NCI-H226 (cell line): ENCODE measurements at regions not wholly inside any gene's neighbourhood (a gene's known extent, or its start where the extent isn't known, plus 50 kb on each side); places are given as distances from the start of the nearest gene placed in this dataset.

Experiments used
- DNase-seq: peaks from one replicate; pipeline ENCODE4 v3.0.0-alpha.2; 2015

DNA sequence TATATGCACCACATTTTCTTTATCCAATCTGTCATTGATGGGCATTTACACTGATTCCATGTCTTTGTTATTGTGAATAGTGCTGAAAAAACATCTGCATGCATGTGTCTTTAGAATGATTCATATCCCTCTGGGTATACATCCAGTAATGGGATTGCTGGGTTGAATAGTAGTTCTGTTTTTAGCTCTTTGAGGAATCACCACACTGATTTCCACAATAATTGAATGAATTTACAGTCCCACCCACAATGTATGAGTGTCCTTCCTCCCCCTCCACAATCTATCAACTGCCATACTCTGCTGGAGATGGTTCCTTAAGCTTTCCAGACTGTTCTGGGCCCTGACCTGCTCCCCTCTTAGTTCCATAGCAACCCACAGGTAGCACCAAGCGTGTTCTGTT, 667.0 kb downstream of the LIG4 start:
- DNase-seq, result no peak

DNA sequence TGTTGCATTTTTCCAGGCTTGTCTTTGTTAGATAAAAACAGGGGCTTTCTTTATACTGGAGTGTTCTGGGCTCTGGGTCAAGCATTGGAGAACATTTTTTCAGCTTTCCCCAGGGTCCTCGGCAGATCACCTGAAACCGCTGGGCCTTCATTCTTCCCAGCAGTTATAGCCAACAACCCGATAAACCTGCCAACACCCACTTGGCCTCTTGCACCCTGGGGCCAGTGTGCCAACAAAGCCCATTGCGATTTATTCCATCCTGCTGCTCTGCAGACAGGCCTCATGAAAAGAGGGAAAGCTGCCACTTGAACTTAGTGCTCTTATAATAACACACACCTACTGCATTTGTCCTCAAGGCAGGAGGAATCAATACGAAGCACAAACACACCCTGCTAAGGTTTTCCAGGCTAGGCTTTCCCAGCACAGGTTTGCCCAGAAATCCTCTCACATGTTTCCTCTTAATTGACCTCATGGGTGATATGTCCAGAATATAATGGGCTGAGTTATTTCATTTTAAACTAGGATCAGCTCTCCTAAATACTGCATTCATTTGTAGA, 669.3 kb downstream of the LIG4 start:
- DNase-seq, result no peak

GRCh38 chr13:107534548-107534947, 680.8 kb downstream of the LIG4 start:
- DNase-seq, result no peak

DNA sequence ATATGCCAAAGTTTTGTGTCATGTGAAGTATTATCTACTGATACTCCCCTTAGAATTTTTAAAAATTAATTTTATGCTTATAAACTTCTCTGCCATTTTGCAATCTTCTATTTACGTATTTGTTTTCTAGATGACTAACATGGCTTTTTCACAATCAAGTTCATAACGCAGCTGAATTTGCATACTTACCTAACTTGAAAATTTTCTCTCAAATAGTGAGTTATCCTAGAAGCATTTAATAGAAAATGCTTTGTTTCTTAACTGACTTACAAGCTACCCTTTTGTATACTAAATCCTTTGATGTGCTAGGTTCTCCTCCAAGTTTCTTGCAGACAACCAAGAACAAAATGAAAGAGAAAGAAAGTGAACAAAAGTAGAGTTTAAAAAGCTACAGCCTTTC, 683.5 kb downstream of the LIG4 start:
- no peak for DNase-seq

DNA sequence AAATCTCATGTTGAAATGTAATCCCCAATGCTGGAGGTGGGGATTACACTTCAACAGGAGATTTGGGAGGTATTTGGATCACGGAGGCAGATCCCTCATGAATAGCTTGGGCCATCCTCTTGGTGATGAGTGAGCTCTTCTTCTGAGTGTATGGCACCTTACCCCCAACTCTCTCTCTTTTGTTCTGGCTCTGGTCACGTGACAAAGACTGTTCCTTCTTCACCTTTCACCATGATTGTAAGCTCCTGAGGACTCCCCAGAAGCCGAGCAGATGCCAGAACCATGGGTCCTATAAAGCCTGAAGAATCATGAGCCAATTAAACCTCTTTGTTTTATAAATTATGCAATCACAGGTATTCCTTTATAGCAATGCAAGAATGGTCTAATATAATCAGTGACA, 684.2 kb downstream of the LIG4 start:
- no peak for DNase-seq

DNA sequence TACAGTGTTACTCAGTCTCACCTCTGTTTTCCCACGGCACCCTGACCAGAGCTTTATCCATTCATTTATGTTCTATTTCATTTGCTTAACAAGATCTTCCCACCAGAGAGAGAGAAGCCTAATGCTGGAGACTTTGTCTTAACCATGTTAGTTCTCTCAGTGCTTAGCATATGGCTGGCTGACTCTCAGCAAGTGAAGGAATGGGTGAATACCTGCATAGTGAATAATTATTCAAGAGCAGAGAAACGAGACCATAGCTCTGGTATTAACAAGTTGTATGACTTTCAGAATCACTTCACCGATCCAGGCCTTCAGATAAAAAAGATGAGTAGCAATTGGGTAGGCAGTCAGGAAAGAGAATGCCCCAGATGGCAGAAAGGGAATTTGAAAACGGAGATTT, 686.3 kb downstream of the LIG4 start:
- no peak for DNase-seq

- peak; percentile 47 for DNase-seq
Measured at GRCh38 chr13:107518780-107519179, 696.6 kb downstream of the LIG4 start.

- peak; percentile 9 for DNase-seq
Measured at GRCh38 chr13:107518292-107518691, 697.0 kb downstream of the LIG4 start.

DNA sequence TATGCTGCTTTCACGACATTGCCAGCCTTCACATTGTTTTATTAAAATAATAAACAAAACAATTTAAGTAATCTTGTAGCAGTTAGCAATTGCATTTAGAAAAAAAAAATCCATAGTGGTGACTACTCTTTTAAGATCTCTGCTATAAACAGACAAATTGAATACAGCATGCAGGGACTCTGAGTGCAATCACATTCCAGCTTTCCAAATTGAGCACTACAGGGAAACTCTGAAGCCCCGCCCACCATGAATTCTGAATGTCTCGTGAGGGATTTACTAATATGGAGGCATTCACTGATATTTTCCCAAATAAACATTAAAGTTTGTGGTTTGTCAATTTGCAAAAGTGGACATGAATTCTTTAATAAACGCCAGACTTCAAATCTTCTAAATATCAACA, 698.8 kb downstream of the LIG4 start:
- no peak for DNase-seq

DNA sequence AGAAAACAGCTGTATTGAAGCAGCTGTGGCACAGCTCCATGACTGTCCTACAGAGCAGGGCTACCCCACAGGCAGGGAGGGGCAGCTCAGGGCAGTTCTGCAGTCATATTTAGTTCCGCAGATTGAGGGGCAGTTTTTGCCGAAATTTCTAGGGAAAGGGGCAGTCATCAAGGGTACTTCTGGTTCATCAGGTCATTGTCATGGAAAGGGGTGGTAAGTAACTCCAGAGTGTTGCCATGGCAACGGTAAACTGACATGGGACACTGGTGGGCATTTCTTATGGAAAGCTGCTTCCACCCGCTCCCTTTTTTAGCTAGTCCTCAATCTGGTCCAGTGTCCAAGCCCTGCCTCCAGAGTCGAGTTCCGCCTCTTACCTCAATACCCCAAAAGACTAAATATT, 702.8 kb downstream of the LIG4 start:
- no peak for DNase-seq

GRCh38 chr13:107497661-107498060, 717.7 kb downstream of the LIG4 start:
- DNase-seq, result no peak

- no peak for DNase-seq
Measured at GRCh38 chr13:107493266-107493665, 722.1 kb downstream of the LIG4 start.

DNA sequence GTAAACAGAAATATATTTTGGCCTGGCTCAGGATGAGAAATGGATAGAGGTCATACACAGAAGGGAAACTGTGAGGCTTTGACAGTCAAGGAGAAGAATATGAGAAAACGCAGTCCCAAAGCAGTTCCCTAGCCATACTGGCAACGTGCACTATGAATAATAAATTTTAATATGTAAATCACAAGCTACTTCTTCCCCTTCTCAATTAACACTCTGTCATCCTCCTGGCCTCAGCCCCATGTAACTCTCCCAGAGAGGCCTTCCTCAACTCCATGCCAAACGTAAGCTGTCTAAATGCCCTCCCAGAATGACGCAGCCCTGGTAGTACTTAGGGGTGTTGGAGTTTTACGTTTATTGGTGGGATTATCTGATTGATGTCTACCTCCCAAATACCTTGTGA, 732.6 kb downstream of the LIG4 start:
- DNase-seq, result no peak

DNA sequence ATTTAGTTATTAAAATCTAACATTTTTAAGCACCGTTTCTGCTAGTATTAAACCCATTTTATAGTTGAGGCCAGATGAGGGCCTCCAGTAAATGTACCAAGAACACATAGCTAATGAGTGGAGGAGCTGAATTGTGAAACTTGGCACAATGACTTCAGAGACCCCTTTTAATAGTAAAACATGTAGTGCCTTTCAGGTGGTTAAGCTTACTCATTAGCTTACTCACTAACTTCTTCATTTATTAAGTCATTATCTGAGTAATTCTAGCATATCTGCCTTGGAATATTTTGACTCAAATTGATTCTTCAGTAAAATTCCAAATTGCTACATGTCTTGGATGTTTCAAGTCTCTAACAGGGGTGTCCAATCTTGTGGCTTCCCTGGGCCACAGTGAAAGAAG, 735.2 kb downstream of the LIG4 start:
- no peak for DNase-seq

- DNase-seq, result no peak
Measured at GRCh38 chr13:107477772-107478379, 737.5 kb downstream of the LIG4 start.

DNA sequence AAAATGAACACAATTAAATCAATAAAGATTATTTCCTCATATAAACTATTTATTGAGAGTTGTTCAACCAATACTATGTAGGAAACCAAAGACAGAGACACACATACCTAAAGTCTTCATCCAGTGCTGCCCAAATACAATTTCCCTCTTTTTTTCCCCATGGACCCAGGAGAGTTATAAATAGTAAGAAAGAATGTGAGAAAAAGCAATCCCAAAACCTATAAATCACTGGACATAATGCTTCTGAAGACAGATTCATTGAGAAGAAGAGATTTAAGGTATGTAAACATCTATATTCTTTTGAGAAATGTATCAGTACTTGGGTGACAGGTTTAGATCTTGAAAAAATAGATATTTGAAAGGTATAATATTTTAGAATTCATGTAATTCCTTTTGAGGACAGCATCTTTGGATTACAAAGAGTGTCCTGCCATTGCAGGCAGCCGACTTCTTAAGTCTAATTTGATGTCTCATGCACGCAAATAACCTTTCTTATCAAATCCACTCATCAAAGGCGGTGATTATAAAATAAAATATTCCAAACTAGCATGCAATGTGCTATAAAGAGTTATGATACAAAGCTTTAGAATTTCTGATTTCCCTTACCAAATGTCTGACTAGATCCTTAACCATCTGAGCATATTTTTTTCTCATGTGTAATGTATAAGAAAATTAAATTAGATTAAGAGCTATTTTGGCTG, 739.4 kb downstream of the LIG4 start:
- peak; percentile 19 for DNase-seq

DNA sequence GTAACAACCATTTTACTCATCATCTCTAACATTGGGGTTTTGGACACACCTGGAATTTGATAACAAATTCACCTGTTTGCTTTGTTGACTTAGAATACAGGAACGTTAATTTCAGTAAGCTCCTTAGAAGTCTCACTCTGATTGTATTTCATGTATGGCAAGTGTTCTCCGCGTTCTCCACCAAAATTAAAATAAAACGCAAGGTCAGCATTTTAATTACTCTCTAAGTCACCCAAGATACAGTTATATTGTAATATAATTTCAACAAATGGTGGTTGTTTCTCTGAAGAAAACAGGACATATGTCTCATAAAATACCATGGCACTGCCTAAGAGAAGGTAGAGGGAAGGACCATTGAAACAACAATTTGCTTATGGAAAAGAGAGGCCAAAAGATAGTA, 742.1 kb downstream of the LIG4 start:
- no peak for DNase-seq

DNA sequence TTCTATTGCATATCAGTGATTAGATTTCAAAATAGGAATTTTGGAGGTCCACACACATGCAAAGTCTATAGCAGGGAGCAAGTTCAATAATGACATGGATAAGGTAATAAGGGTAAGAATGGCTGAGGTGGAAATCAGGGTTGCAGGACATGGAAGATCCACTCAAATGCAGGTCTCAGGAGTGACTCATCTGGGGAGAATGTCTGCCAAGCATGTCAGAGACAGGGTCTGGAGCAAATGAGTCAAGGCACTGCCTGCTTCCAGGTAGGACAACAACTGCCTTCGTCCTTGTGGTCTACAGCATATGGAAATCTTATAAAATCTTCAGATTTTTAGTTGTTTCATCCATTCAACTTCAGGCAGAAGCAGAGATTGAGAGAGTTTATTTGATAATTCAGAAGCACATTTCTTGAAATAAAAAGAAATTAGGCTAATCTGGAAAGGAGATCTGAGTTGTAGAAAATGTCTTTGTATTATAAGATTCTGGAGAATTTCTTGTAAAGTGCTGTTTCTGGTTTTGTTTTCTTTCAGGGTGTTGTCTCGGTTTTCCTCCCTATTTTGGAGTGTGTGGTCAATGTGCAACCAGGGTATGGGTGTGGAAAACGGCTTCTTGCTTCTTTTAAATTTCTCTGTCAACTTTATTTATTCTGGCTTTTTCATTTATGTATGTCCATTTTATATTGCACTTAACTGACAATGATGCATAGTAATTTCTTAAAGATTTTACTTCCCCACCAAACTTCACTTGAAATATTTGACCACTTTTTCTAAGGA, 748.8 kb downstream of the LIG4 start:
- peak; percentile 88 for DNase-seq

GRCh38 chr13:107462501-107462900, 752.8 kb downstream of the LIG4 start:
- peak; percentile 16 for DNase-seq

DNA sequence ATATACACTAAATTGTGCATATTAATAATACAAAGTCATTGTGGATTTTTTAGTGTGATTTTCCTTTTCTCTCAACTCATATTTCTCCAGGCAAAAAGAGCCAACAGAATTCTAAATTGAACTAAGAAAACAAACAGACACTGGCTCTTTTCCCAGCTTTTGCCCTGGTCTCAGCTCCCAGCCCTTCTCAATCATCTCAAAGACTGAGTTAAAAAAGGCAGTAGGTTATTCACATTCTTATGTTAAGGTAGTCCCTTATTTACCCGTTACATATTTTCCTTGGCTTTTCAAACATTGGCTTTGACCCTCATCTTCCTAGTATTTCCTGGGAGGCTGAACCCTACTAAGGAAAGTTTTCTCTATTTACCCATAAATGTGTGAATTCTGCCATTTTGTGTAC, 753.6 kb downstream of the LIG4 start:
- DNase-seq, result peak; percentile 31

DNA sequence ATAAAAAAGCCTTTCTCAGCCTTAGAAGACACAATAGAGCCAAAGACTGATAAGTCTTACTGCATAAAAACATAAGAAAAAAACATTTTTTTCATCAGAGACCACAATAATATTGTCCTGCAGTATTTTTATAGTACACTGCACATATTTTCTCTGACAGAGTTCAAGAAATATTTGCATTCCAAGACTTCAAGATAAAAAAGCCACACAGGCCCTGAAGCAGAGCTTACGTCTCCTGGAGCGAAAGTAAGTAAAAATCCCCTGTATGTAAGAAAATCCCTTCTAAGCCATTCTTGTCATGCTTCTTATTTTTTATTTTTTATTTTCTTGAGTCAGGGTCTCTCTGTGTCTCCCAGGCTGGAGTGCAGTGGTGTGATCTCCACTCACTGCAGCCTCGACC, 755.9 kb downstream of the LIG4 start:
- DNase-seq, result peak; percentile 82

- DNase-seq, result no peak
Measured at GRCh38 chr13:107458269-107458668, 757.1 kb downstream of the LIG4 start.

DNA sequence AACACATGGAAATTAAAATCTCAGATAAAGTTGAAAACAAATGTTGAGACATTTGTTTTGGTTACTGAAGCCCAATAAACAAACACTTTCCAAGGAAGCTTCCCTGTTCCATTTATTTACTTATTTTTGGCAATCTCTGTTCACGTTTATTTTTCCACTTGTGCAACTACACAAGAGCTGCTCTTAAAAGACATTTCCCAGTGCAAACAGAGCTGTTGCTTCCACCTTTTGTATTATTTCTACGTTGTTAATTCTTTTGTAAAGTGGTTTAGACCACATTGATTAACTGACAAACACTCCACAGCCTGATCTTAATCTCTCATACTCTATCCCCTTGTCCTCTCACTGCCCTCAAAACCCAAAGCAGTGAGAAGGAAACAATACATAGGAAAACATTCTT, 757.6 kb downstream of the LIG4 start:
- DNase-seq, result no peak

DNA sequence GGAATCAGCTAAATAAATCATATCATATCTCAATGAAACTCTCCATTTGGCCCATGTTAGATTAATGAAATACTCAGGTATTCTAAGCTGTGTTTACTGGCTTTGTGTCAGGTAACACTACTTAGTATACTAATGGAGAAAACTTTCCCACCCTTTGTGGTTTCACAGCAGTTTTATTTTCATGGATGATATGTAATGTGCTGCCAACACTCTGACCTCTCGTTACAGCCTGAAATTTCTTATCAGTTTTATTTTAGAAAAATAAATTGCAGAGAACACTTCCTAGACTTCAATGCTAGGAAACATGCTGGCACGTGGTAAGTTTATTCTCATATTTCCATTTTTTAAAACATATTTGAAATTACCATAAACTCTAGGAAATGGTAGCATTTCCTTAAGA, 758.9 kb downstream of the LIG4 start:
- no peak for DNase-seq
